HepG2 (cell line): ENCODE measurements at regions not wholly inside any gene's neighbourhood (a gene's known extent, or its start where the extent isn't known, plus 50 kb on each side); places are given as distances from the start of the nearest gene placed in this dataset.

Experiments used
- TF ChIP-seq, protein P1 (sequence below): sonication (generic); formaldehyde crosslinking; IDR thresholded peaks from 2 replicates; pipeline ENCODE4 v1.4.0; 2020; ENCODE audit warnings: missing genetic modification reagents, mild to moderate bottlenecking, borderline replicate concordance
- TF ChIP-seq, protein P2 (sequence below): sonication (generic); formaldehyde crosslinking; IDR thresholded peaks from 2 replicates; pipeline ENCODE4 v1.4.0; 2020; ENCODE audit warnings: missing genetic modification reagents

DNA sequence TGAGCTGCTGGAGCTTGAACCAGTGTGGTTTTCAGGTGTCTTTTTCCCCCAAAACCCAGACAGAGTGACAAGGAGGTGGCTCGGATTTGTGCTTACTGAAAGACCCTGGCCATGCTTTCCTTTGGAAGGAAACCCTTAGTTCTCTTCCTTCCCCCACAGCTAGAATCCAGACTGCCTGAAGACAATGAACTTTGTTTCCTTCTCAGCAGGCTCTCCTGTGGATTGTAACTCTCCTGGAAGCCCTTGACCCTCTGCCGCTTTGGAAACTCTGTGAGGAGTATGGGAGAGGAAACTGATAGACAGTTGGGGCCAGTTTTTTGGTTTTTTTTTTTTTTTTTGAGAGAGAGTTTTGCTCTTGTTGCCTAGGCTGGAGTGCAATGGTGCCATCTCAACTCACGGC, 62.1 kb upstream of the SESN3 start:
- TF ChIP-seq, protein P1, sequence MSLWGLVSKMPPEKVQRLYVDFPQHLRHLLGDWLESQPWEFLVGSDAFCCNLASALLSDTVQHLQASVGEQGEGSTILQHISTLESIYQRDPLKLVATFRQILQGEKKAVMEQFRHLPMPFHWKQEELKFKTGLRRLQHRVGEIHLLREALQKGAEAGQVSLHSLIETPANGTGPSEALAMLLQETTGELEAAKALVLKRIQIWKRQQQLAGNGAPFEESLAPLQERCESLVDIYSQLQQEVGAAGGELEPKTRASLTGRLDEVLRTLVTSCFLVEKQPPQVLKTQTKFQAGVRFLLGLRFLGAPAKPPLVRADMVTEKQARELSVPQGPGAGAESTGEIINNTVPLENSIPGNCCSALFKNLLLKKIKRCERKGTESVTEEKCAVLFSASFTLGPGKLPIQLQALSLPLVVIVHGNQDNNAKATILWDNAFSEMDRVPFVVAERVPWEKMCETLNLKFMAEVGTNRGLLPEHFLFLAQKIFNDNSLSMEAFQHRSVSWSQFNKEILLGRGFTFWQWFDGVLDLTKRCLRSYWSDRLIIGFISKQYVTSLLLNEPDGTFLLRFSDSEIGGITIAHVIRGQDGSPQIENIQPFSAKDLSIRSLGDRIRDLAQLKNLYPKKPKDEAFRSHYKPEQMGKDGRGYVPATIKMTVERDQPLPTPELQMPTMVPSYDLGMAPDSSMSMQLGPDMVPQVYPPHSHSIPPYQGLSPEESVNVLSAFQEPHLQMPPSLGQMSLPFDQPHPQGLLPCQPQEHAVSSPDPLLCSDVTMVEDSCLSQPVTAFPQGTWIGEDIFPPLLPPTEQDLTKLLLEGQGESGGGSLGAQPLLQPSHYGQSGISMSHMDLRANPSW (CRISPR knock-in tag), result no peak
- TF ChIP-seq, protein P2, sequence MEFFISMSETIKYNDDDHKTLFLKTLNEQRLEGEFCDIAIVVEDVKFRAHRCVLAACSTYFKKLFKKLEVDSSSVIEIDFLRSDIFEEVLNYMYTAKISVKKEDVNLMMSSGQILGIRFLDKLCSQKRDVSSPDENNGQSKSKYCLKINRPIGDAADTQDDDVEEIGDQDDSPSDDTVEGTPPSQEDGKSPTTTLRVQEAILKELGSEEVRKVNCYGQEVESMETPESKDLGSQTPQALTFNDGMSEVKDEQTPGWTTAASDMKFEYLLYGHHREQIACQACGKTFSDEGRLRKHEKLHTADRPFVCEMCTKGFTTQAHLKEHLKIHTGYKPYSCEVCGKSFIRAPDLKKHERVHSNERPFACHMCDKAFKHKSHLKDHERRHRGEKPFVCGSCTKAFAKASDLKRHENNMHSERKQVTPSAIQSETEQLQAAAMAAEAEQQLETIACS (CRISPR knock-in tag), result no peak
